Mesendoderm (in vitro differentiated cells): ENCODE measurements at regions not wholly inside any gene's neighbourhood (a gene's known extent, or its start where the extent isn't known, plus 50 kb on each side); places are given as distances from the start of the nearest gene placed in this dataset.

Source experiments
- DNase-seq: peaks from one replicate; pipeline ENCODE4 v3.0.0; 2013
- H2AK5ac ChIP-seq: 2 replicates; pipeline ENCODE4 v1.6.1; 2013; ENCODE audit warnings: low read length, inconsistent platforms
- H2BK120ac ChIP-seq: 2 replicates; pipeline ENCODE4 v1.6.1; 2013; ENCODE audit warnings: low read depth, mild to moderate bottlenecking, low read length, moderate library complexity, mixed read lengths
- H2BK15ac ChIP-seq: replicated peaks from 2 replicates; pipeline ENCODE4 v1.6.1; 2013; ENCODE audit warnings: low read depth, mild to moderate bottlenecking, moderate library complexity
- H2BK5ac ChIP-seq: 2 replicates; pipeline ENCODE4 v1.6.1; 2013; ENCODE audit warnings: low read length, inconsistent platforms
- H3K18ac ChIP-seq: 2 replicates; pipeline ENCODE4 v1.6.1; 2013; ENCODE audit warnings: mild to moderate bottlenecking, low read length, mixed read lengths
- H3K23ac ChIP-seq: one replicate; pipeline ENCODE4 v1.6.1; 2013; ENCODE audit warnings: low read length
- H3K27ac ChIP-seq: 2 replicates; pipeline ENCODE4 v1.5.1; 2013; ENCODE audit warnings: low read depth, mild to moderate bottlenecking, inconsistent platforms, low read length, moderate library complexity
- H3K27me3 ChIP-seq: 2 replicates; pipeline ENCODE4 v1.6.1; 2013; ENCODE audit warnings: low read length, control low read depth, mild to moderate bottlenecking, inconsistent platforms; ENCODE audit not compliant: insufficient read depth, poor library complexity
- H3K36me3 ChIP-seq: 2 replicates; pipeline ENCODE4 v1.6.1; 2013; ENCODE audit warnings: low read length, inconsistent platforms; ENCODE audit not compliant: control insufficient read depth, insufficient read depth
- H3K4ac ChIP-seq: one replicate; pipeline ENCODE4 v1.6.1; 2013; ENCODE audit warnings: low read depth, mild to moderate bottlenecking, low read length, moderate library complexity
- H3K4me1 ChIP-seq: 2 replicates; pipeline ENCODE4 v1.6.1; 2013; ENCODE audit warnings: low read depth, low read length, inconsistent platforms; ENCODE audit not compliant: control insufficient read depth
- H3K4me2 ChIP-seq: 2 replicates; pipeline ENCODE4 v1.6.1; 2013; ENCODE audit warnings: low read length
- H3K4me3 ChIP-seq: 2 replicates; pipeline ENCODE4 v1.5.1; 2013; ENCODE audit warnings: mild to moderate bottlenecking, low read length
- H3K56ac ChIP-seq: one replicate; pipeline ENCODE4 v1.6.1; 2013; ENCODE audit warnings: low read length
- H3K79me1 ChIP-seq: 2 replicates; pipeline ENCODE4 v1.6.1; 2013; ENCODE audit warnings: low read length, inconsistent platforms
- H3K79me2 ChIP-seq: 2 replicates; pipeline ENCODE4 v1.6.1; 2013; ENCODE audit warnings: mild to moderate bottlenecking, low read length; ENCODE audit not compliant: control insufficient read depth, insufficient read depth
- H3K9ac ChIP-seq: 2 replicates; pipeline ENCODE4 v1.6.1; 2013; ENCODE audit warnings: low read length, inconsistent platforms
- H4K5ac ChIP-seq: one replicate; pipeline ENCODE4 v1.6.1; 2013; ENCODE audit warnings: low read length
- H4K8ac ChIP-seq: one replicate; pipeline ENCODE4 v1.6.1; 2013; ENCODE audit warnings: low read depth, mild to moderate bottlenecking, control low read depth, low read length, moderate library complexity
- WGBS: extraction: QIAGEN DNeasy Blood & Tissue Kit; methylation state at CpG from one replicate; pipeline ENCODE4 v1.1.7; 2013; ENCODE audit warnings: low lambda C conversion rate, missing lambda C conversion rate; ENCODE audit not compliant: insufficient coverage; ENCODE audit errors: extremely low coverage; 5-methylcytosine and 5-hydroxymethylcytosine counted together

DNA sequence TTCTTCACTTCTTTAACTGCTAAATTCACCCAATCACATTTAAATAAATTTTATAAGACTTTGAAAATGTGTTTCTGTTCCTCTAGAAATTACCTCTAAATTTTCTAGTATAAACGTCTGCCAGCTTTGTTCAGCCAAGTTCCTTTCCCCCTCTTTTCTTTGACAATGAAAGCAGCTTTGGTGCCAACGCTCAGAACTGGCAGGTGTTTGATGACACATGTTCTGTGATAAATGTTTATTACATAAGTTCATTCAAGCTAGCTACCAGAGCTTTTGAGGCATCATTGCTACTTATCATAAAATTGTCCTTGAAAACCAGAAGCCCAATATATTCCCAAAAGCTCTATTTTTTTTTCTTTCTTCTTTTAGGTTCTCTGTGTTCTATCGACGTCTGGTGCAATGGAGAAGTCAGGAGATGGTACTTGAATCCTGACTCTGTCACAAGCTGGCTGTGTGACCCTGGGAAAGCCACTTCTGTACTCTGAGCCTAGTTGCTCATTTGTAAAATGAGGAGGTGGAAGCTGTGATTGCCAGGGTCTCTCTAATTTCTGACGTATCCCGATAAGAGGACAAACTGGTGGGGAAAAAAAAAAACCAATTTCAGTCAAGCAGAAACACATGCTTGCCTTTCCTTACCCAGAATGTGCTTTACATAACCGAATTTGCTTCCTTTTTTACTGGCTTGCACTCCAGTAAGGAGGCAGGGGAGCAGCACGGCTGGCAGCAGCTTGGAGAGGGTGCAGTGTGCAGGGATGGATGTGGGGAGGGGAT lies 187.1 kb upstream of the LPP start:
- Histone ChIP-seq H3K79me2 (no peaks in the 10 kb centered on the region), H3K79me1 (no peaks in the 10 kb centered on the region), H3K9ac (no peak overlapping the region), H3K4ac (no peak overlapping the region), H3K27ac (no peak overlapping the region), H3K4me1 (no peaks in the 10 kb centered on the region), H4K5ac (no peak overlapping the region), H2BK120ac (no peak overlapping the region), H2BK15ac (no peak overlapping the region), H3K18ac (no peak overlapping the region), H3K36me3 (no peaks in the 10 kb centered on the region), H3K27me3 (no peaks in the 10 kb centered on the region), H2AK5ac (no peak overlapping the region), H3K4me3 (no peak overlapping the region), H3K56ac (no peak overlapping the region), H3K23ac (no peak overlapping the region), H2BK5ac (no peak overlapping the region), H4K8ac (no peak overlapping the region), H3K4me2 (no peak overlapping the region)
- no CpG with 5 or more reads among the region's 8 CpGs for whole genome bisulfite sequencing
- no peak for DNase-seq

DNA sequence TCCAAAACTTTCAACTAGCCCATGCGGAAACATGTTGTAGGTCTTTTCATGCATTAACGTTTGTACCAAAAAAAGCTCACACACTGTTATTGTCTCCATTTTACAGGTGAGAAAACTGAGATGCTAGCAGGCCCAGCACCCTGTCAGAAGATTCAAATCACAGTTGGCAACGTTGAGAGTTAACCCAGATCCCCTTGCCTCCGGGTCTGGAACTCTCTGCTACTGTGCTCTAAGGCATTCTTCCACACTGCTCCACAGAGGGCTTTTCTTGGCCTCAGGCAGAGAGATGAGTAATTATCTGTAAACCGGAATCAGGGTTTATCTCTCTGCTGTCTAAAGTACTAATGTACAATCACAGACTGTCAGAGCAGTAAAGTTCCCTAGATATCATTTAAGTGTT lies 186.0 kb upstream of the LPP start:
- Histone ChIP-seq H3K4me3 (no peak overlapping the region), H3K56ac (no peak overlapping the region), H3K79me2 (no peaks in the 10 kb centered on the region), H3K27ac (no peak overlapping the region), H2BK120ac (no peak overlapping the region), H3K27me3 (no peaks in the 10 kb centered on the region), H3K4me1 (no peaks in the 10 kb centered on the region), H4K8ac (no peak overlapping the region), H2BK5ac (no peak overlapping the region), H3K4me2 (no peak overlapping the region), H3K9ac (no peak overlapping the region), H3K18ac (no peak overlapping the region), H4K5ac (no peak overlapping the region), H2AK5ac (no peak overlapping the region), H2BK15ac (no peak overlapping the region), H3K36me3 (no peaks in the 10 kb centered on the region), H3K23ac (no peak overlapping the region), H3K4ac (no peak overlapping the region), H3K79me1 (no peaks in the 10 kb centered on the region)
- no CpG with 5 or more reads among the region's 5 CpGs for WGBS
- no peak for DNase-seq

DNA sequence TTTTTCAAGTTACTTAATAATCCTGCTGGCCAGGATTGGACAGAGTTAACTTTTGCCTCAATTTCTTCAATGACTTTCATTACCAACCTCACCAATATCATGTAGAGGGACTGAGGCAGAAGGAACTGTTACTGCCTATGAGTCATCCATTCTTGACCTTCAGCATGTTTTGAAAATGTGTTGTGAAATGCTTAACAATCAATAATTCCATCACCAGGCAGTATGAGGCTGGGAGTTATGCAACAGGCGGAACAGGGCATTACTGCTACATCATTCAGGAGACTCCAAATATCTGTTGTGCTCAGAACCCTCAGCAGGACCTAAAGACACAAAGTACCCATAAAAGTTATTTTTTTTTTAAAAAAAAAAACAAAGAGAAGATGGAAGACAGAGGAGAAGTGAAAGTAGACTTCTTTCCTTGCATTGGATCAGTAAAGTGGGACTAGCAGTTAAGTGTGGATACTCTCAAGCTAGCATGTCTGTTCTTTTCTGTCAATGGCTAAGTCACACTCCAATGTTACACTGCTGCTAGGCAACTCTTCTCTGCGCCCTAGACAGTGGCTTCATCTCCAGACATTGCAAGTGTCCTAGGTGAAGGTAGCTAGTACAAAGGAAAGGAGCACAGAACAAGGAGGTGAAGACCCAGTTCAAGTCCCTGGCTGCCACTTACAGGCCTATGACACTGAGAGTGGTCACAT lies 184.9 kb upstream of the LPP start:
- no peak for DNase-seq

DNA sequence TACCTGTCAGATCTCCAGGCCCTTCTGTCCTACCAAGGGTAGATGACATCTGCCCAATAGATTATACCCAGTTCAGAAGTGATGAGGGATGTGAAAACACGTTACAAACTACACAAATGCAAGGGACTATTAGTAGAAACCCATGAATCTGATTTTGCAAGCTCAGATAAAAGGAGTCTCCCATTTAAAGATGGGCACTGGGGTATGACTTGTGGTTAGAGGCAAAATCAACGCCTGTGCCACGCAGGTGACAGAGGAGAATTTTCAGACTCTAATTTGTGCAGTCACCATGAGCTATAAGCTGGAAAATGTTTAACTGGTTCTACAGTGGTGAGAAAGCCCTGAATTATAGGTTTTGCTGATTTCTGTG lies 184.4 kb upstream of the LPP start:
- no peaks in the 10 kb centered on the region for H3K79me1 ChIP-seq
- H3K27me3 ChIP-seq = no peaks in the 10 kb centered on the region
- no peaks in the 10 kb centered on the region for H3K36me3 ChIP-seq
- H2AK5ac ChIP-seq = no peak overlapping the region
- no peak overlapping the region for H3K4me3 ChIP-seq
- DNase-seq = no peak
- H3K4me1 ChIP-seq = no peaks in the 10 kb centered on the region
- no peak overlapping the region for H4K5ac ChIP-seq
- H3K18ac ChIP-seq = no peak overlapping the region
- H3K23ac ChIP-seq = no peak overlapping the region
- WGBS = no CpG with 5 or more reads among the region's 3 CpGs
- H2BK5ac ChIP-seq = no peak overlapping the region
- no peak overlapping the region for H3K9ac ChIP-seq
- no peak overlapping the region for H2BK120ac ChIP-seq
- no peak overlapping the region for H3K27ac ChIP-seq
- H3K79me2 ChIP-seq = no peaks in the 10 kb centered on the region
- no peak overlapping the region for H3K4ac ChIP-seq
- no peak overlapping the region for H3K4me2 ChIP-seq
- H4K8ac ChIP-seq = no peak overlapping the region
- no peak overlapping the region for H2BK15ac ChIP-seq
- H3K56ac ChIP-seq = no peak overlapping the region

More for the DNA sequence above, 184.9 kb upstream of the LPP start:
- Histone ChIP-seq H3K79me2 (no peaks in the 10 kb centered on the region), H3K27me3 (no peaks in the 10 kb centered on the region), H2BK120ac (no peak overlapping the region), H3K18ac (no peak overlapping the region), H2BK5ac (no peak overlapping the region), H3K9ac (no peak overlapping the region), H4K8ac (no peak overlapping the region), H2AK5ac (no peak overlapping the region), H3K23ac (no peak overlapping the region), H4K5ac (no peak overlapping the region), H3K4me1 (no peaks in the 10 kb centered on the region), H2BK15ac (no peak overlapping the region), H3K36me3 (no peaks in the 10 kb centered on the region), H3K4me2 (no peak overlapping the region), H3K27ac (no peak overlapping the region), H3K4ac (no peak overlapping the region), H3K79me1 (no peaks in the 10 kb centered on the region), H3K56ac (no peak overlapping the region), H3K4me3 (no peak overlapping the region)
- WGBS = no CpG with 5 or more reads among the region's 2 CpGs

DNA sequence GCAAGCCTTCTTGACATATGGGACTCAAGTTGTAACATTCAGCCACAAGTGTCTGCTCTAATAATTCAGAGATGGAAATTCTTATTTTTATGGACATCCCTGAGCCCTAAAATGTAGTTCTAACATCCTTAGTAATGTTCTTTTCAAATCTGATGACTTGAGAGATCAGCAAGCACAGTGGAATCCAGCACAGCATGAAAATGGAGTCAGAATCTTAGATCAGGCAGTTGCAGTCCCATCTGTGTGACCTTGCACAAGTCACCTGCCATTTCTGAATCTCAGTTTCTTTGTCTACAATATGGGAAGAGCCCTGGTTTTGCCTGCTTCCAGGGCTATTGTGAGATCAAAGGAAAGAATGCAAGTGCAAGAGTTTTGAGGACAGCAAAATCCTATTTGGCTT lies 183.9 kb upstream of the LPP start:
- H3K79me1 ChIP-seq = no peaks in the 10 kb centered on the region
- H3K36me3 ChIP-seq = no peaks in the 10 kb centered on the region
- no peak overlapping the region for H4K8ac ChIP-seq
- no peak for DNase-seq
- no peak overlapping the region for H2AK5ac ChIP-seq
- H3K4me2 ChIP-seq = no peak overlapping the region
- H3K9ac ChIP-seq = no peak overlapping the region
- H3K79me2 ChIP-seq = no peaks in the 10 kb centered on the region
- no peak overlapping the region for H2BK120ac ChIP-seq
- H3K27ac ChIP-seq = no peak overlapping the region
- H3K27me3 ChIP-seq = no peaks in the 10 kb centered on the region
- no peak overlapping the region for H2BK15ac ChIP-seq
- H3K18ac ChIP-seq = no peak overlapping the region
- no peak overlapping the region for H3K56ac ChIP-seq
- H4K5ac ChIP-seq = no peak overlapping the region
- H3K4me1 ChIP-seq = no peaks in the 10 kb centered on the region
- H3K23ac ChIP-seq = no peak overlapping the region
- no peak overlapping the region for H3K4ac ChIP-seq
- no peak overlapping the region for H2BK5ac ChIP-seq
- H3K4me3 ChIP-seq = no peak overlapping the region

DNA sequence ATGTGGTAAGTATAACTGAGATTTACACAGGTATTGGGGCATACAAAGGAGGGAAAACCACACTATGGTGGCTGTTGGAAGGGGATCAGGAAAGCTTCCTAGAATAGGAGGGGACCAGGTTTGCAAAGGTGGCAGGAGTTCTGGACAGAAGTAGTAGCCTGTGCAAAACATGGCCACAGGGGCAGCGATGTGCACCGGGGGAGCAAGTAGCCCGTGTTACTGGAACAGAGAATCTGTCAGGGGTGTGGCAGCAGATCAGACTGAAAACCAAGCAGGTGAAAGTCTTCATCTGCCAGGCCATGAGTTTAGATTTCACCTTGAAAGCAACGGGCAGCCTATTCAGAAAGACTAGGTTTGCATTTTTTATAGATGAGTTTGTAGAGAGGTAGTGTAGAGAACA lies 182.3 kb upstream of the LPP start:
- no peak overlapping the region for H2BK5ac ChIP-seq
- WGBS = no CpG with 5 or more reads among the region's 4 CpGs
- H2BK15ac ChIP-seq = no peak overlapping the region
- H3K36me3 ChIP-seq = no peaks in the 10 kb centered on the region
- no peak overlapping the region for H4K8ac ChIP-seq
- peaks cover 3% of the 10 kb centered on the region for H3K4me1 ChIP-seq
- H3K4me2 ChIP-seq = no peak overlapping the region
- DNase-seq = no peak
- H3K27ac ChIP-seq = no peak overlapping the region
- no peak overlapping the region for H3K4me3 ChIP-seq
- no peak overlapping the region for H3K4ac ChIP-seq
- H4K5ac ChIP-seq = no peak overlapping the region
- no peaks in the 10 kb centered on the region for H3K79me2 ChIP-seq
- no peak overlapping the region for H3K9ac ChIP-seq
- H3K23ac ChIP-seq = no peak overlapping the region
- no peak overlapping the region for H3K18ac ChIP-seq
- no peak overlapping the region for H2BK120ac ChIP-seq
- no peaks in the 10 kb centered on the region for H3K79me1 ChIP-seq
- no peaks in the 10 kb centered on the region for H3K27me3 ChIP-seq
- no peak overlapping the region for H3K56ac ChIP-seq
- H2AK5ac ChIP-seq = no peak overlapping the region
